ENCODE measurements at regions not wholly inside any gene's neighbourhood (a gene's known extent, or its start where the extent isn't known, plus 50 kb on each side); places are given as distances from the start of the nearest gene placed in this dataset.

DNA sequence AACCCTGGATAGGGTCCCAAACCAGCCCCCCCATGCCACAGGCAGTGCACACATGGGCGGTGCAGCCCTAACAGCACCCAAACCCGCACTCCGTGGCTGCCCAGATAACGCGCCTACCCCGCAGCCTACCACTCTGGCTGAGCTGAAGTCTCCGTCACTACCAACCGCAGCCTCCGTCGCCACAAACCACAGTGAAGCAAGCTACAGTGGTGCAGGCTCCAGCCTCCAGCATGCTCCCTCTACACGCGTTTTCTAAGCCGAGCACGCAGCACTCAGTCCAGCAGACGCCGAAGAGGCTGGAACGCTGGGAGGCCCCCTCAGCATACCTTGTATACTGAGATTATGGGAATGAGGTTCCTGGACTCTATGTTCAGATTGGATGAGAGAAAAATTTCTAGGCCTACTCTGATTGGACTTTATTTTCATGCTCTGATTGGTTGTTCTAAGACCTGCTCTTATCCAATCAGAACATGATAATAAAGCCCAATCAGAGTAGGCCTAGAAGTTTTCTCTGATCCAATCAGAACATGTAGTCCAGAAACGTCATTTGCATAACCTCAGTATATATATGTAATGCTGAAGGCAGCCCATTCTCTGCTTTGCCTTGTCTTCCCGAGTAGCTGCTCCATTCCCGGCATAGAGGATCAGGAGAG is 56.7 kb upstream of the C1QTNF9B start:
- intact Hi-C loops (cut with micrococcal nuclease) = no loop called here
- dilution Hi-C loops (cut with MboI; ENCODE audit: extremely low pct_ligation_motif_present, low sequenced_read_pairs) = no loop called here
- H3K27me3 ChIP-seq (ENCODE audit: control insufficient read depth in 2 of 2, insufficient read depth in 2 of 2, low read length in 2 of 2) = no peaks in the 10 kb centered on the region
- BruUV-seq (replicated peaks) = no TSS peak
- ChIA-PET POLR2A (no interaction called here), CTCF (no interaction called here)
- H3K4me2 ChIP-seq (ENCODE audit: insufficient read depth, low read length) = no peak overlapping the region
- H4K20me1 ChIP-seq (replicated peaks; ENCODE audit: control insufficient read depth, extremely low read depth, insufficient read depth, low read length) = no peaks in the 10 kb centered on the region
- H3K9me1 ChIP-seq (replicated peaks; ENCODE audit: control insufficient read depth, extremely low read depth, insufficient read depth, low read length) = no peaks in the 10 kb centered on the region
- DNase-seq (ENCODE audit: low read depth, low spot score) (no peak), FAIRE-seq (no peak)
- H3K36me3 ChIP-seq (ENCODE audit: control insufficient read depth in 2 of 2, extremely low read depth in 1 of 2, insufficient read depth in 2 of 2, low read length in 2 of 2) = no peaks in the 10 kb centered on the region
- no peak overlapping the region for H2AFZ ChIP-seq (ENCODE audit: low read depth, low read length)
- H3K4me1 ChIP-seq (ENCODE audit: control insufficient read depth, extremely low read depth, insufficient read depth, low read length) = no peaks in the 10 kb centered on the region
- TF ChIP-seq GATA2 (IDR thresholded peaks at IDR 0.05; ENCODE audit: insufficient read depth, insufficient read length, low read depth, low read length) = no peak
- TF ChIP-seq JUN (IDR thresholded peaks at IDR 0.05; ENCODE audit: borderline replicate concordance, insufficient read depth, insufficient read length, low read depth) = no peak
- no peak overlapping the region for H3K4me3 ChIP-seq (replicated peaks in 1 of 3; ENCODE audit: insufficient read depth in 1 of 3, low read depth in 1 of 3, low read length in 3 of 3)
- no peak overlapping the region for H3K9ac ChIP-seq (replicated peaks; ENCODE audit: extremely low read depth, insufficient read depth, low read length)
- no peak overlapping the region for H3K27ac ChIP-seq (ENCODE audit: insufficient read depth, low read depth, low read length)
- H3K9me3 ChIP-seq (replicated peaks; ENCODE audit: control insufficient read depth, insufficient read depth, low read length) = no peaks in the 10 kb centered on the region
- no peaks in the 10 kb centered on the region for H3K79me2 ChIP-seq (ENCODE audit: control insufficient read depth, insufficient read depth, low read length)

DNA sequence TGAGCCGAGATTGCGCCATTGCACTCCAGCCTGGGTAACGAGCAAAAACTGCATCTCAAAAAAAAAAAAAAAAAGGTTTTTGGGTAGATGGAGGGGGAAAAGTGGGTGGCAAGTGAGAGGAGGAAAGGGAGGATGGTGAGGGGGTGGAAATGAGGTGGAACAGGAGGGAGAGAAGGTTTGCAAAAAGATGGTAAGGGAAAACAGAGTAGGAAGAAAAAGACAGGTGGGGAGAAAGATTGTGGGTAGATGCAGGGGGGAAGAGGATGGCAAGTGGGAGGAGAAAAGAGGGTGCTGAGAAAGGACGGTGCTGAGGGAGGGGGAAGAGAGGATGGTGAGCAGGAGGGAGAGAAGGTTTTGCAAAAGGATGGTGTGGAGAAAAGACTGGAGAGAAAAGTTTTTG is 57.8 kb upstream of the C1QTNF9B start:
- FAIRE-seq (no peak), DNase-seq (ENCODE audit: low read depth, low spot score) (no peak)
- dilution Hi-C loops (cut with MboI; ENCODE audit: extremely low pct_ligation_motif_present, low sequenced_read_pairs) = no loop called here
- Histone ChIP-seq H3K27ac (ENCODE audit: insufficient read depth, low read depth, low read length) (no peak overlapping the region), H2AFZ (ENCODE audit: low read depth, low read length) (no peak overlapping the region), H3K9me1 (replicated peaks; ENCODE audit: control insufficient read depth, extremely low read depth, insufficient read depth, low read length) (no peaks in the 10 kb centered on the region), H3K9ac (replicated peaks; ENCODE audit: extremely low read depth, insufficient read depth, low read length) (no peak overlapping the region), H3K36me3 (ENCODE audit: control insufficient read depth in 2 of 2, extremely low read depth in 1 of 2, insufficient read depth in 2 of 2, low read length in 2 of 2) (no peaks in the 10 kb centered on the region), H3K79me2 (ENCODE audit: control insufficient read depth, insufficient read depth, low read length) (no peaks in the 10 kb centered on the region), H3K4me2 (ENCODE audit: insufficient read depth, low read length) (no peak overlapping the region), H3K9me3 (replicated peaks; ENCODE audit: control insufficient read depth, insufficient read depth, low read length) (no peaks in the 10 kb centered on the region), H3K27me3 (ENCODE audit: control insufficient read depth in 2 of 2, insufficient read depth in 2 of 2, low read length in 2 of 2) (no peaks in the 10 kb centered on the region), H3K4me3 (replicated peaks in 1 of 3; ENCODE audit: insufficient read depth in 1 of 3, low read depth in 1 of 3, low read length in 3 of 3) (no peak overlapping the region), H3K4me1 (ENCODE audit: control insufficient read depth, extremely low read depth, insufficient read depth, low read length) (no peaks in the 10 kb centered on the region), H4K20me1 (replicated peaks; ENCODE audit: control insufficient read depth, extremely low read depth, insufficient read depth, low read length) (no peaks in the 10 kb centered on the region)
- intact Hi-C loops (cut with micrococcal nuclease) = no loop called here
- ChIA-PET POLR2A (no interaction called here), CTCF (interaction anchor here (1.0 kb wide), 1 partner anchor 274 kb away, joined by 3 read pairs; no protein-coding TSS in a partner anchor)
- no peak for TF ChIP-seq GATA2 (IDR thresholded peaks at IDR 0.05; ENCODE audit: insufficient read depth, insufficient read length, low read depth, low read length)
- TF ChIP-seq MYC (IDR thresholded peaks at IDR 0.05; ENCODE audit: low read depth, low read length) = no peak
- no peak for TF ChIP-seq JUN (IDR thresholded peaks at IDR 0.05; ENCODE audit: borderline replicate concordance, insufficient read depth, insufficient read length, low read depth)
- no peak for TF ChIP-seq FOS (IDR thresholded peaks at IDR 0.05; ENCODE audit: borderline replicate concordance, insufficient read depth, low read length)
- no peak for TF ChIP-seq POLR2A (IDR thresholded peaks at IDR 0.05; ENCODE audit: low read depth, low read length)
- TF ChIP-seq EZH2 (IDR thresholded peaks at IDR 0.05; ENCODE audit: borderline replicate concordance, low read depth, low read length, severe bottlenecking) = no peak
- no peak for TF ChIP-seq POLR2AphosphoS5 (IDR thresholded peaks at IDR 0.05; ENCODE audit: insufficient read depth, low read depth, low read length)
- TF ChIP-seq, protein P1, sequence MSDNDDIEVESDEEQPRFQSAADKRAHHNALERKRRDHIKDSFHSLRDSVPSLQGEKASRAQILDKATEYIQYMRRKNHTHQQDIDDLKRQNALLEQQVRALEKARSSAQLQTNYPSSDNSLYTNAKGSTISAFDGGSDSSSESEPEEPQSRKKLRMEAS (IDR thresholded peaks at IDR 0.05; ENCODE audit: insufficient read depth, insufficient read length) = no peak
- TF ChIP-seq, protein P2, sequence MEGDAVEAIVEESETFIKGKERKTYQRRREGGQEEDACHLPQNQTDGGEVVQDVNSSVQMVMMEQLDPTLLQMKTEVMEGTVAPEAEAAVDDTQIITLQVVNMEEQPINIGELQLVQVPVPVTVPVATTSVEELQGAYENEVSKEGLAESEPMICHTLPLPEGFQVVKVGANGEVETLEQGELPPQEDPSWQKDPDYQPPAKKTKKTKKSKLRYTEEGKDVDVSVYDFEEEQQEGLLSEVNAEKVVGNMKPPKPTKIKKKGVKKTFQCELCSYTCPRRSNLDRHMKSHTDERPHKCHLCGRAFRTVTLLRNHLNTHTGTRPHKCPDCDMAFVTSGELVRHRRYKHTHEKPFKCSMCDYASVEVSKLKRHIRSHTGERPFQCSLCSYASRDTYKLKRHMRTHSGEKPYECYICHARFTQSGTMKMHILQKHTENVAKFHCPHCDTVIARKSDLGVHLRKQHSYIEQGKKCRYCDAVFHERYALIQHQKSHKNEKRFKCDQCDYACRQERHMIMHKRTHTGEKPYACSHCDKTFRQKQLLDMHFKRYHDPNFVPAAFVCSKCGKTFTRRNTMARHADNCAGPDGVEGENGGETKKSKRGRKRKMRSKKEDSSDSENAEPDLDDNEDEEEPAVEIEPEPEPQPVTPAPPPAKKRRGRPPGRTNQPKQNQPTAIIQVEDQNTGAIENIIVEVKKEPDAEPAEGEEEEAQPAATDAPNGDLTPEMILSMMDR (IDR thresholded peaks at IDR 0.05; ENCODE audit: extremely low read depth in 1 of 2, insufficient read depth in 1 of 2, low read depth in 1 of 2, low read length in 2 of 2) = no peak
- BruUV-seq (replicated peaks) = no TSS peak

Measured in endothelial cell of umbilical vein (primary cell).